Suppressor macrophage treated with lipopolysaccharide for 4 hours (primary cell): ENCODE measurements at regions not wholly inside any gene's neighbourhood (a gene's known extent, or its start where the extent isn't known, plus 50 kb on each side); places are given as distances from the start of the nearest gene placed in this dataset.
"Not testable (repeated sequence)": the region's sequence is repeated elsewhere in the genome, so short reads cannot be mapped to it uniquely, and the experiment has no call there.

Experiments
- DNase-seq: peaks from one replicate; pipeline ENCODE4 v3.0.0-alpha.2; 2020

DNA sequence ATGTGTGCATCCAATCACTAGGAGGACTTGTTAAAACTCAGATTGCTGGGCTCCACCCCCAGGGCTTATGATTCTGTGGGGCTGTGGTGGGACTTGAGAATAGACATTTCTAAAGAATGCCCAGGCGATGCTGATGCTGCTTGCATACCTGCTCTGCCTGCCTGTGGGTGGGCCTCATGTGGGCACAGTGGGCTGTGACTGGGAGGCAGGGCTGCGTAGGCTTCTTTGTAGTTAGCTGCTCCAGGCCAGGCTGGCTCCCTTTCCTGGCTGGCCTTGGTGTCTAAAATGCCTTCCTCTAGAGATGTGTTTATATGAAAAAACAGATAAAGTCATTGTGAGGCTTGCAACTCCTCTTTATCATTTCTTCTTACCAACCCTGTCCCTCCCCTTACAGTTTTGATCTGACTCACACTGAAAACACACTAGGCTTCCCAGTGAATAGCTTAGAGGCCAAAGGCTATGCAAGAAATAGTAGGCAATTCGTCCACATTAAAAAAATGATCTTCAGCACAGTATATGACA, 495.5 kb upstream of the MAP3K7 start:
- DNase-seq: no peak

DNA sequence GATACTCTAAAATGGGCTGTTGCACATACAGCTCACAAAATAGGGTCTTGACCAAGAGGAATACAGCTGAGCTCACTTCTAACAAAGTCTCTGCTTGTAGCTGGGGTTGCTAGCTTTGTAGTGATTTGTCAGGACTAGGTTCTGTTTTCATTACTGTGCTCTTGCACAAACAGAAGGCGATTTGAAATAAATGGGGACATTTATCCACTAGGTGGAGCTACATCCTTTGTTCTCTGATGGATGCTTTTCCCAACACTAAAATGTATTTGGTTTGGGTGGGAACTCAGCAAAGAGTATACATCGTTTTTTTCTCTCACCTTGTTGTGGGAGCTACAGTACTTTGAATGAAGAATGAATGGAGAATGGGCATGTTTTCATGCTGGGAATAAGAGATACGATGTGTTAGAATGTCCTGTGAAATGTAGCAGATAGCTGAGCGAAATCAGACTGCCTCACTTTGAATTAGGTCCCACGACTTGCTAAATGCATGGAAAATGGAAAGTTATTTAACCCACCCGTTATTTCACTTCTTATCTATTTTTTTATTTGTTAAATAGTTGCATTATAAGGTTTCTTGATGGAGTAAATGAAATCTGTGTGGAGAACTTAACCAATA, 494.7 kb upstream of the MAP3K7 start:
- peak; percentile 37 for DNase-seq

DNA sequence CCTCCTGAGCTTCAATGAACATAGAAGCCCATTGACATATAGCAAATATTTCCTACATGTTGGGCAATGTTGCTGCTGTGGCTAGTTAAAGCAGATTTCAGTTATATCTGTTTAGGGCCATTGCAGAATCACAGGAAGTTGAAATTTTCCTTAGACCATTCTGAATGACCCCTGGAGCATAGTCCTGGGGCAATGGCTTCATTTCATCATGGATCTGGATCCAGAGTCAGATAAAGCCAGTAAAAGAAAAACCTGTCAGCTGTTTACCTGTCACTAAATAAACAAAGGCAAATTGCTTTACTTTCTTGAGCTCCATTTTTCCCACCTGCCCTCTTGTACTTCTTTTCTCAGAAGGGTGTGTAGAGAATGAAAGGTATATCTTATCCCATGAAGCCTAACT, 494.0 kb upstream of the MAP3K7 start:
- DNase-seq: no peak

DNA sequence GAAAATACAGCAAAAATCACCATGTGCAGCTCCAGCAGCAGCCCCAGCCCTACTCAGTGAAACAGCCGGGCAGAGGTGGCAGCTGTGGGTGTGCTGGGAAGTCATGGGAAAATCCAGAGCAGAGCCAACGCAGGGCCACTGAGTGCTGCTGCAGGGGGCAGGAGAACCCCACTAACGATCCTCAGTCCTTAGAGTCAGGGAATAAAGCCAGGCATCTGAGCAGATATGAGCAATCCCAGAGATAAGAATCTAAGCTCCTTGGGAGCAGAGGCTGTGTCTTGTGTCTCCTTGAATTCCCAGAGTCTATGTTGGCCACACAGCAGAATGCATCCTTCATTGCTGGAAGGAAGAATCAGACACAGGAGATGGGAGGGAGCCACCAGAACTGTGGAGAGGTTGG, 493.1 kb upstream of the MAP3K7 start:
- DNase-seq: no peak

DNA sequence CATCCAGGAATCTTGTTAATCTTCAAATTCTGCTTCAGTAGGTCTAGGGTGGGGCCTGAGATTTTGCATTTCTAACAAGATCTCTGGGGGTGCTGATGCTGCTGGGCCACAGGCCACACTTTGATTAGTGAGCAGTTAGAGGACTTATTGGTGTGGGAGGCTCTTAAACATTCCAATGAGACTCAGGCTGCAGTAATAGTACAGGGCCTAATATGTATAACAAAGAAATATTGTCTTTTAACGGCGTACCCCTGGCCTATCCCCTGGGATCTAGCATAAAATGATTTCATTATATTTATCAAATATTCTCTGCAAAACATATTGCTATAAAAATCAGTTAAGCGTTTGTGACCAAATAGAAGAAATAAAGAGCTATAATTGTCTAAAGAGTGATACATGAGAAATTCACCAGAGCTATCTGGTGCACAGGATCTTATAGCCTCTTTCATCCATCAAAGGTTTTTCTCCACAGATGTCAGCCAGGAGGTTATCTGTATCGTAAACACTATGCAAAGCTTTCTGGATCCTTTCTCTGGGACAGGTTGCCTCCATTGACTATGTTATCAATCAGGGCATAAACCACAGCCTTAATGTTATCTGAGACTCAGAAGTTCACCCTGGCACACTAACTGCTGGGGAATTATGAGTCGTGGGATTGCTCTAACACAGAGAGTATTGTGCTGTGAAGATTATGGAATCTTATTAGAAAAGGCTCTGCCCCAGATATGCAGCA, 488.5 kb upstream of the MAP3K7 start:
- no peak for DNase-seq

DNA sequence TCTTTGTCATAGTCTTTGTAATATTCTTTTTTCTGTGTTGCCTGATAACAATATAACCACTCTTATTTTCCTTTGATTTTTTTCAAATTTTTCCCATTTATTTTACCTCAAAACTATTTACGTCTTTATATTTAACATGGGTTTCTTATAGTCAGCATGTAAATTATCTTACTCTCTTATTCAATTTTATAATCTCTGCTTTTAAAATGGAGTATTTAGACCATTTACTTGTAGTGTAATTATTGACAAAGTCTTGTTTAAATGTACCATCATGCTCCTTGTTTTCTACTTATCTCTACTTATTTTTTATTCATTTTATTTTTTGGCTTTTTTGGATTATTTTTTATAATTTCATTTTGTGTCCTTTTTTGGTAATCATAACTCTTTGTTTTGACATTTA, 476.5 kb upstream of the MAP3K7 start:
- DNase-seq: no peak

DNA sequence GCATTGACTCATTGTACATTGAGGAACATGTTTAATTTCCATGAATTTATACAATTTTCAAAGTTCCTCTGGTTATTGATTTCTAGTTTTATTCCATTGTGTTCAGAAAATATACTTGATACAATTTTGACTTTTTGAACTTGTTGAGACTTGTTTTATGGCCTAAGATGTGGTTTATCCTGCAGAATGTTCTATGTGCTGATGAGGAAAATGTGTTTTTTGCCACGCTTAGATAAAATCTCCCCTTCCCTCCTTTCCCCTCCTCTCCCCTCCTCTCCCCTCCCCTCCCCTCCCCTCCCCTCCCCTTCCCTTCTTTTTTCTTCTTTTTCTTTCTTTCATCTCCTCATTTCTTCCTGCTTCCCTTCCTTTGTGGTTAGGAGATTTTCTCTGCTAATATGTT, 470.8 kb upstream of the MAP3K7 start:
- no peak for DNase-seq

DNA sequence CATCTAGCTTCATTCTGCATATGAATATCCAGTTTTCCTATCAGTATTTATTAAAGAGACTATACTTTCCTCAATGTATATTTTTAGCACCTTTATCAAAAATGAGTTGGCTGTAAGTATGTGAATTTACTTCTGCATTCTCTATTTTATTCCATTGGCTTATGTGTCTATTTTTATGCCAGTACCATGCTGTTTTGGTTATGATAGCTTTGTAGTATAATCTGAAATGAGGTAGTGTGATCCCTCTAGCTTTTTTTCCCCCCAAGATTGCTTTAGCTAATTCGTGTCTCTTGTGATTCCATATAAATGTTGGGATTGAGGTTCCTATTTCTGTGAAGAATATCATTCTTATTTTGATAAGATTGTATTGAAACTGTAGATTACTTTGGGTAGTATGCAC, 469.1 kb upstream of the MAP3K7 start:
- DNase-seq: no peak

DNA sequence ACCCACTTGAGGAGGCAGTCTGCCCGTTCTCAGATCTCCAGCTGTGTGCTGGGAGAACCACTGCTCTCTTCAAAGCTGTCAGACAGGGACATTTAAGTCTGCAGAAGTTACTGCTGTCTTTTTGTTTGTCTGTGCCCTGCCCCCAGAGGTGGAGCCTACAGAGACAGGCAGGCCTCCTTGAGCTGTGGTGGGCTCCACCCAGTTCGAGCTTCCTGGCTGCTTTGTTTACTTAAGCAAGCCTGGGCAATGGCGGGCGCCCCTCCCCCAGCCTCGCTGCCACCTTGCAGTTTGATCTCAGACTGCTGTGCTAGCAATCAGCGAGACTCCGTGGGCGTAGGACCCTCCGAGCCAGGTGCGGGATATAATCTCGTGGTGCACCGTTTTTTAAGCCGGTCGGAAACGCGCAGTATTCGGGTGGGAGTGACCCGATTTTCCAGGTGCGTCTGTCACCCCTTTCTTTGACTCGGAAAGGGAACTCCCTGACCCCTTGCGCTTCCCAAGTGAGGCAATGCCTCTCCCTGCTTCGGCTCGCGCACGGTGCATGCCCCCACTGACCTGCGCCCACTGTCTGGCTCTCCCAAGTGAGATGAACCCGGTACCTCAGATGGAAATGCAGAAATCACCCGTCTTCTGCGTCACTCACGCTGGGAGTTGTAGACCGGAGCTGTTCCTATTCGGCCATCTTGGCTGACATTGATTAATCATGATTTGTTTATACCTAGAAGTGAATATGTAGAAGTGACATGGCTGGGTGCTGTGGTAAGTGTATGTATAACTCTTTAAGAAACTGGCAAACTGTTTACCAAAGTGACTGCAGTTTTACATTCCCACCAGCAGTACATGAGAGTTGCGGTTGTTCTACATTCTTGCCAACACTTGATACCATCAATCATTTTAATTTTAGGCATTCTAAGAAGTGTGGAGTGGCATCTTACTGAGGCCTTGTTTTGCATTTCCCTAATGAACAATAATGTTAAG, 465.9 kb upstream of the MAP3K7 start:
- not testable (repeated sequence) for DNase-seq

DNA sequence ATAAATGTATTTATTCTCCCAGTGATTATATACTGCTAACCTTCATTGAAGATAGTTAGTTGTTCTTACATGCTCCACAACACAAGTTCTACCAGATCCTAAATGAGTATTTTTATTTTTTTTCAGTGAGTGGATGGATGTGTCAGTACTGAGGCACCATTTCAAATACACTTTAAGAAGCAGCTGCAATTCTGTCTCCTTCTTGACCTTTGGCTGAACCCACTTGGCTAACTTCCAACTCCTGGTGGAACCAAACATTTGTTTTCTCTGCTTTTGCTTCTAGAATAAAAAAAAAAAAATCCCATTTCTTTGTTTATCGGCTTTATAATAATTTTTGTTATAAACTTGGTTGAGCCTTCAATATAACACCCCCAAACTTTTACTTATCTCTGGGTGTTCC, 458.3 kb upstream of the MAP3K7 start:
- DNase-seq: no peak

DNA sequence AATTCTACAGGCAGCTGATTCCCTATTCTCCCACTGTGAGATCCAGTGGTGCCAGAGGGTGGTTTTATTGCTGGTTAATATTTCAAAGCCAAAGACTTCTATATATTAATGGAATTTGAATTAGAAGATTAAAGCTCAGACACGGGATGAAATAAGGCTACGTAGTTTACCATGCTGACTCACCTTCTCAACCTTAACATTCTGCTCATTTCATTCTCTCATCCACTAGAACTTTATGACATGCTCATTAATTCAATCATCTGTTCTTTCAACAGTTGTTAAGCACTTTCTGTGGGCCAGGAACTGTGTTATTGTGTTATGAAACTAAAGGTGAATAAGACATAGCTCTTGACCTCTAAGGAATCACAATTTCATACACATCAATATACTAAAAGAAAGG, 456.9 kb upstream of the MAP3K7 start:
- DNase-seq: no peak

DNA sequence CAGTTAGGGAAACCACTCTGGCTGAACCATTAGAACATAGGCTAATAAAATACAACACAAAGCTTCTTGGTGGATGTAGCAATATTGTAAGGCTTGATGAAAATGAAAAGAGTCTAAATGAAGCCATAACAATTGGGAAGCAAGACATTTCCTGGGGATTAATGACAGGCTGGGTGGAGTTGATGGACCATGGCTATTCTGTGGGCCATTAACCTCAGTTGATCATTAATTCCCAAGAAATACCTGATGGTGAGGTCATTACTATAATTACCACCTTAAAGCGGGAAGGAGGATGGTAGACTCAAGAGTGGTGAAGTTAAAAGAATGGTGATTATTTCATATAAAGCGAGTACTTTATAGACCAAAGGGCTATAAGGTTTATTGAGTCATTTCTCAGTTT, 455.8 kb upstream of the MAP3K7 start:
- no peak for DNase-seq

DNA sequence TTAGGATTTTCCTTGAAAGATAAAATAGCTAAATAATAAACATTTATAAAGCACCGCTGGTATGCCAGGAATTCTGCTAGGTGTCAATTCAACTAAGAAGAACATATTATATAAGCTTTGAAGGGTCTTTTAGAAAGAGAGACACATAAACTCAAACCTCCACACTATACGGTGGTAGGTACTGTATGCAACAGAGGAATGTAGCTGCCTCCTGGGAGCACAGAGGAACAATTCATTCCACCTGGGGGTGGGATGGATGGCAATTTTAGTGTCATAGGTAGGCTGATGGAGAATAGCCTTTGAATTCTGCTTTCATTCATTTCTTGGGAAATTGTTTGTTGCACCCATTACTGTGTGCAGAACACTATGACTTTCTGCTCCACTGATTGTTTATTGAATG, 447.1 kb upstream of the MAP3K7 start:
- DNase-seq: no peak

DNA sequence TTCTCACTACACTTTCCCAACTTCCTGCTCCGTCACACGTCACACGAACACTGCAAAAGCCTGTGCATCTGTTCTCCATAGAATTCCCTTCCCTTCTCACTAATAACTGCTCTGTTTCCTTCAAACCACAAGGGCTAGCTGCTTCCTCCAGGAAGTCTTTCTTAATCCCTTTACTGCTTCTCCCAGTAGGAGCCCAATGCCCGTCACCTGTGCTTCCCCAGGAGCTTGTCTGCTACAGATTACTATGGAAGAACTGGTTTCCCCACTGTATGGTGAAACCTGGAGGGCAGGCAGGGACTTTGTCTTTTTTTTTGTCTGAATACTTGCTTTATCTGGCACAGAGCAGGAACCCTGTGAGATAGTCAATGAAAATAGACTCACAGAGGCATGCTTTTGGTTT, 444.7 kb upstream of the MAP3K7 start:
- DNase-seq: no peak

DNA sequence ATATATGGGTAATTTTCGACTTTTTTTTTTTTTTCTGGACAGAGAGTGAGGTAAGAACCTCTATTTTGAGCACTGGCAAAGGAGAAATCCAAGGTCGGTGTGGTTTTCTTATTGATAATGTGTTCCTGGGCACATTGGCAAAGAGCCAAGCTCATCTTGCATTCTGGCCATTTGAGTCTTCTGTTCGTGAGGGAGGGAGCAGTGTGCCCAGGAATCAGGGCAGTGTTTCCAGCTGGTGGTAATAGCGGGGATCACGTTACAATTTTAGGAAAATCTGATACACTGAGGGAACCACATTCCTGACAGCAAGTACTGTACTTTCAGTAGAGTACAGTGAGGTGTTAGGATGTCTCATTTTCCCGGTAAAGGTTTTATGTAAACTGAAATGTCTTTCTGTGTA, 442.3 kb upstream of the MAP3K7 start:
- no peak for DNase-seq

DNA sequence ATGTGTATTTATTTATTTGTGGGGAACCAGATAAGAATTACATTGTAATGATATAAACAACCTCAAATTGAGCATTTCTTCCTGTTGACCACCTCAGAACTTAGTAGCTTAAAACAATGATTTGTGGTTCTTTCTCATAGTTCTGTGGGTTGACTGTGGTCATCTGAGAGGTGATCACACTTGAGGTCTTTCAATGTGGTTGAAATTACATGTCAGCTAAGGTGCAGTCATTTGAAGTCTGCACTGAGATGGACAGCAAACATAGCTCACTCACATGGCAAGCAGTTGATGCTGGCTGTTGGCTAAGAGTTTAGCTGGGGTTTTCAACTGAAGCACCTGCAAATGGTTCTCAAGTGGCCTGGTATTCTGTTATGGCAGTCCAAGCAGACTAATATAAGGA, 436.7 kb upstream of the MAP3K7 start:
- no peak for DNase-seq

DNA sequence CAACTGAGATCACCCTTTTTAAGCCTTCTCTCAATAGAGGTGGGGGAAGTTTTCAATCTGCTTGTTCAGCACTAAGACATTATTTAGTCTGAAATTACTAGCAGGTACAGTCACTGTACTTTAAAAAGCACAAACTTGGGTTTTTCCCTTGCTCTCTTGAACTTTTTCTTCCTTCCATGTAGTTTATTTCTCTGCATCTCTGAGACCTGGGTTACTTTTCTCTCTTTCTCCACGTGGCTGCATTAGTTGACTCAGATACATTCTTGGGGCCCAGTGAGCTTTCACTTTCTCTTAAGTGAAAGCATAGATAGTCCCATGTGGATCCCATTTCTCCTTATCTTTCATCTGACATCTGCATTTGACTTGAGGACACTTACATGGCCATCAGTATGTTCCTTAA, 433.9 kb upstream of the MAP3K7 start:
- no peak for DNase-seq

DNA sequence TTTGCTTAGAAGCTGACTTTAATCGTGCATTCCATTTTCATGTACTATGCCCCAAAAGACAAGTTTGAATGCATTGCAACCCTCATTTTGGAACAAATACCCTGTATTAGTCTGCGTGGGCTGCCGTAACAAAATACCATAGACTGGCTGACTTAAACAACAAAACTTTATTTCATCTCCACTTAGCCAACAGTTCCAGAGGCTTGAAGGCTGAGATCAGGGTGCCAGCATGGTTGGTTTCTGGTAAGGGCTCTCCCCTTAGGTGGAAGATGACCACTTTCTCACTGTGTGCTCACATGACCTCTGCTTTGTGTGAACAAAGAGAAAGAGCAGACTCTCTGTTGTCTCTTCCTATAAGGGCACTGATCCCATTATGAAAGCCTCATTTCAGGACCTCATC, 431.7 kb upstream of the MAP3K7 start:
- DNase-seq: no peak

DNA sequence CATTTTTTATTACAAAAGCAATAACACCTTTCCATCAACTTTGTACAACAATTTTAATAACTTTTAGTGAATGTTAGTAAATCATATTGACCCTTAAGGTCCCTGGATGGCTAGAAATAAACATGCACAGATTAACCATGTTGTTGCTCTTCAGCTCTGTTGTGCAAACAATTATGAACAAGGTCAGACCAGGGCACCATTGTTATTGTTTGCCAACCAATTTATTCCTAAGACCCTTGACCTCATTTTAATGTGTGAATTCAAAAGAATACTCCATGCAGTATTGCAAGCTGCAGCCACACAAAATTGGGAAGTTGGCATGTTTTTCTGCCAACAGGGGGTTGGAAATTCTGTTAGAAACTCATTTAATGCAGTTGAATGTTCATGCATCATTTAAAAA, 426.6 kb upstream of the MAP3K7 start:
- no peak for DNase-seq

DNA sequence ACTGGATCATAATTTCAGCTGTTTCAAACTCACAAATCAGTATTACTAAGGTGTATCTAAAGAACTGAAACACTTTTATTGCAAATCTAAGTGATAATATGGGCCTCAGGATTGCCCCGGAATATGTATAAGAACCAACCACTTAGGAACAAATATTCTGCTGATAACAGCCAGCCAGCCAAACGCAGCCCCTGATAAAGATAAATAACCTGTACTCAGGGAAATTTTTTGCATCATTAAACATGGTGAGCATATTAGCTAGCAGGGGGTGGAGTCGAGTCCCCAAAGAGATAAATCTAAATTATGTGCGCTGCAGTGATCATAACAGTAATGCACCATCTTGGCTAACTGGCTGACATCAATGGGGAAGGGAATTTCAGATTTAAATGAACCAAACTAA, 410.2 kb upstream of the MAP3K7 start:
- DNase-seq: no peak

DNA sequence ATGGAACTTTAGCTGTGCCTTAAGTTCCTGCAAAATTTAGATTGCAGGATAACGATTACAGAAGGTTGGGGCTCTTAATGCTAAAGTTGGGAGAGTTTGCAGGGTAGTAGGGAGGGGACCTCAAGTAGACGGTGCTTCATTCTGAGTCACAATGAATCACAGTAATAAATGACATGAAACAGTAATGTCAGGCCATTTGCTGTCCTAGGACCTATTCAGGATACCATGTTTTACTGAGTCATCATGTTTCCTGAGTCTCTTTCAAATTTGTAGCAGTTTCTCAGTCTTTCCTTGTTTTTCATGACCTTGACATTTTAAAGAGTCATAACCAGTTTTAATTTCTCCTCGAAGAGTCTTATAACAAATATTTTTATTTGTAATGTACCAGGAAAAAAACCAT, 406.9 kb upstream of the MAP3K7 start:
- no peak for DNase-seq

DNA sequence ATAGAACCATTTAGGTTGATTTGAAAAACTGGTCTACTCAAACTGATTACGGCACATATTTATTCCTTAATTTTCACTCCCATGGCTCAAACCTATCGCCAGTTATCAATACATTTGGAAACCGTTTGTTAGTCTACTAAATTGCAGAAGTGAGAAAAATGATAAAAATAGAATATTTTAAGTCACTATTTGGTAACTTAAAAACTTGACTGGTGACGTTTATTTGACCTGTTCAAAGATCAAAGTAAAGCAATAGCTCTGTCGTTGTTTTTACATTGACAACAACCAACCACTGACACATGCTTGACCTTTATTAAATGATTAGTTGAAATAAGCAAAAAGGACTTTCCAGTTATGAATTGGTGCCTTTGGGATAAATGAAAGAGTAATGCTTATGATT, 402.9 kb upstream of the MAP3K7 start:
- no peak for DNase-seq

DNA sequence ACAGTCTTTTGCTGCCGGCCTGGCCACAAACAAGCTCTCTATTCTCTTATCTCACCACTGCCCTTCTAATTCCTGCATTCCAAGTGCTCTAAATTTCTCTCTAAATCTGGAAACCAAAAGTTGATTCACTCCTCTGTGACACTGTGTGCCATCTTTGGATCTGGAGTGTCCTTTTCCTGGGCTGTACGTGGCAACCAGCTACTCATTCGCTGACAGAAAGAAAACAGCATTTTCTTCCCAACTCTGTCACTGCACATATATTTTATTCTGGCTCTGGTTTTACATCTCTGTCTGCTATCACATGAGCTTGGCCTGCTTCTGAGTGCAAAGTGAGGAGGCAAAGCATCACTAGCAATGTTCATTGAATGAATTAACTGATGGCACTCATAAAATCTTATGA, 397.2 kb upstream of the MAP3K7 start:
- DNase-seq: no peak

DNA sequence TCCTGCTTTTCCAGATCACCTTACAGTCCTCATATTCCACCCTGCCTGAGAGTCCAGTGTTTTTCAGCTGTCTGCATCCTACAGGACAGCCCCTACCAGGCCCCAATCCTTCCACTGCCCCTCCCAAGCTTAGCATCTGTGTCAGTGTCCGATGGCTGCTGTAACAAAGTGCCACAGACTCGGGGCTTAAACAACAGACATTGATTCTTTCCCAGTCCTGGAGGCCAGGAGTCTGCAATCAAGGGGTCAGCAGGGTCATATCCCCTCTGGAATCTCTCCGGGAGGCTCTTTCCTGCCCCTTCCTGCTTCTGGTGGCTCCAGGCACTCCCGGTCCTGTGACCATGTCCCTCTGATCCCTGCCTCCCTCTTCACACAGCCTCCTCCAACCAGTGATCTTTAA, 396.6 kb upstream of the MAP3K7 start:
- DNase-seq: no peak
